Omental fat pad (tissue), 3 donors: ENCODE measurements at regions not wholly inside any gene's neighbourhood (a gene's known extent, or its start where the extent isn't known, plus 50 kb on each side); places are given as distances from the start of the nearest gene placed in this dataset.

Source experiments
- ATAC-seq: fragments of 150-250 bp; one replicate; pipeline ENCODE4 v1.9.1; 2016; ENCODE audit warnings: mild to moderate bottlenecking, moderate library complexity; ENCODE audit not compliant: low FRiP score
- DNase-seq: peaks from one replicate; pipeline ENCODE4 v3.0.0-alpha.2; 2019; ENCODE audit warnings: low spot score
- TF ChIP-seq, protein P1 (sequence below), 3 donors: fragments of 450-650 bp; IDR thresholded peaks; one replicate each; pipeline ENCODE4 v1.5.1; 2016 to 2017; ENCODE audit warnings: antibody characterized with exemption in 3 of 3, mild to moderate bottlenecking in 3 of 3, moderate library complexity in 2 of 3

DNA sequence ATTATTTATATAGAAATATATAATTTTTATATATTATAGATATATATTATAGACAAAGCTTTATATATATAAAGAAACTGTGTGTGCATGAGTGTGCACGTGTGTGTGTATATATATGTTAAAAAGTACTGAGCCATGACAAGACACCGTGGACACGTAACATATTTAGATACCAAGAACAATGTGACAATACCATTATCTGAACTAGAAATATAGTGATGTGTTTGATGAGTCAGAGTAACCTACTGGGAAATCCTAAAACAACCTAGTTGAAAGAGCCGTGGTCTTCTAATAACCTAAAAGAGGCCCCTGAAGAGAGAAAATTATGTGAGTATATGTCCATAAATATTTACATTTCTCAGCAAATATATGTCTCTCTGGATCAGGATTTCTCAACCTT lies 50.7 kb upstream of the ITGB8 start:
- ATAC-seq (no peak), DNase-seq (no peak)
- TF ChIP-seq, protein P1, sequence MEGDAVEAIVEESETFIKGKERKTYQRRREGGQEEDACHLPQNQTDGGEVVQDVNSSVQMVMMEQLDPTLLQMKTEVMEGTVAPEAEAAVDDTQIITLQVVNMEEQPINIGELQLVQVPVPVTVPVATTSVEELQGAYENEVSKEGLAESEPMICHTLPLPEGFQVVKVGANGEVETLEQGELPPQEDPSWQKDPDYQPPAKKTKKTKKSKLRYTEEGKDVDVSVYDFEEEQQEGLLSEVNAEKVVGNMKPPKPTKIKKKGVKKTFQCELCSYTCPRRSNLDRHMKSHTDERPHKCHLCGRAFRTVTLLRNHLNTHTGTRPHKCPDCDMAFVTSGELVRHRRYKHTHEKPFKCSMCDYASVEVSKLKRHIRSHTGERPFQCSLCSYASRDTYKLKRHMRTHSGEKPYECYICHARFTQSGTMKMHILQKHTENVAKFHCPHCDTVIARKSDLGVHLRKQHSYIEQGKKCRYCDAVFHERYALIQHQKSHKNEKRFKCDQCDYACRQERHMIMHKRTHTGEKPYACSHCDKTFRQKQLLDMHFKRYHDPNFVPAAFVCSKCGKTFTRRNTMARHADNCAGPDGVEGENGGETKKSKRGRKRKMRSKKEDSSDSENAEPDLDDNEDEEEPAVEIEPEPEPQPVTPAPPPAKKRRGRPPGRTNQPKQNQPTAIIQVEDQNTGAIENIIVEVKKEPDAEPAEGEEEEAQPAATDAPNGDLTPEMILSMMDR (IDR thresholded peaks at IDR 0.05), result no peak

DNA sequence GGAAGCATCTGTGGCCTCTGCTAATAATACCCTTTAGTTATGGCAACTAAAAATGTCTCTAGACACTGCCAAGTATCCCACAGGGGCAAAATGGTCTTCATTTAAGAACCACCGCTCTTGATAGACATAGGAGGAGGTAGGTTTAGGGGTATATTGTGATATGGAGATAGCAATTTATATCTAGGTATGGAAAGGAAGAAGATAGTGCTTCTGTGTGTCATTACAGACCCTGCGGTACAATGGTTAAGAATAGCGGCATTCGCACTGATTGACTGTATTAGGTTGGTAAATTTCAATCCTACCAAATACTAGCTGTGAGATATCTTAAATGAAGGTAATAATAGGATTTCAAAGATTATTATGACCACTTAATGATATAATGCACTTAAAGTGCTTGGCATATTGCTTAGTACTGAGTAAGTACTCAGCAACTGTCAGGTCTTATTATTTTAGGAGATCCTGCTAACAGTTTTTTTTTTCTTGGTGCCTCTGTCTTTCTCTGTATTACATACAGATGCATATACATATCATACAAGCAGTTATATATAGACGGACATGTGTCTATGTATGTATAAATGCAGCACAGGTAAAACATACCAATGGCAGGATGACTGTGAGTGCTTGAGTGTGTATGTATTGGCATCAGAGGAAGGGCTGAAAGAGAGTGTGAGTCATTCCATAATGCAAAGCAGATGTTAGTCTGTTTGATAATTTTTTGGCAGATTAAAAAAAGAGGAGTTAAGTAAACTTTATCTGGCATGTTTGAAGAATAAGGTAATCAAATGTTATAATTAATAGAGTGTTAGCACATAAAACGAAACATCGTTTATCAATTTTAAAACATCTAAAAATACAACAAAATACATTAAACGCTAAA lies 50.0 kb upstream of the ITGB8 start:
- TF ChIP-seq, protein P1 (IDR thresholded peaks at IDR 0.05), result no peak
- ATAC-seq (peak; percentile 80), DNase-seq (no peak)
